ENCODE measurements at regions not wholly inside any gene's neighbourhood (a gene's known extent, or its start where the extent isn't known, plus 50 kb on each side); places are given as distances from the start of the nearest gene placed in this dataset.
A peak's percentile ranks its signal among the peaks of the same experiment; 100 is the strongest.

- Histone ChIP-seq H3K9me3 (replicated peaks; ENCODE audit: control insufficient read depth, low read depth, low read length) (no peaks in the 10 kb centered on the region), H3K4me1 (ENCODE audit: control insufficient read depth, insufficient read depth, low read length) (peaks cover 18% of the 10 kb centered on the region), H3K36me3 (ENCODE audit: control insufficient read depth, insufficient read depth, low read length) (no peaks in the 10 kb centered on the region), H3K27me3 (ENCODE audit: control insufficient read depth, insufficient read depth, low read length) (no peaks in the 10 kb centered on the region), H3K4me3 (ENCODE audit: low read length) (no peak overlapping the region), H3K27ac (ENCODE audit: low read length) (no peak overlapping the region)
- WGBS (ENCODE audit: insufficient coverage) = 70% methylated on average over 3 of the region's 7 CpGs
- no peak for DNase-seq
Measured at GRCh38 chr2:8525236-8525581, 156.6 kb upstream of the ID2 start.

GRCh38 chr2:8525582-8526402 lies 156.1 kb upstream of the ID2 start:
- H3K4me3 ChIP-seq (ENCODE audit: low read length) = no peak overlapping the region
- H3K9me3 ChIP-seq (replicated peaks; ENCODE audit: control insufficient read depth, low read depth, low read length) = peaks cover 1% of the 10 kb centered on the region
- 18% methylated on average over 9 of the region's 14 CpGs for WGBS (ENCODE audit: insufficient coverage)
- H3K4me1 ChIP-seq (ENCODE audit: control insufficient read depth, insufficient read depth, low read length) = peaks cover 18% of the 10 kb centered on the region
- no peaks in the 10 kb centered on the region for H3K27me3 ChIP-seq (ENCODE audit: control insufficient read depth, insufficient read depth, low read length)
- peak; percentile 86 for DNase-seq
- H3K27ac ChIP-seq (ENCODE audit: low read length) = no peak overlapping the region
- no peaks in the 10 kb centered on the region for H3K36me3 ChIP-seq (ENCODE audit: control insufficient read depth, insufficient read depth, low read length)

GRCh38 chr2:8526403-8526696 lies 155.5 kb upstream of the ID2 start:
- no CpG with 5 or more reads among the region's 3 CpGs for WGBS (ENCODE audit: insufficient coverage)
- Histone ChIP-seq H3K36me3 (ENCODE audit: control insufficient read depth, insufficient read depth, low read length) (no peaks in the 10 kb centered on the region), H3K9me3 (replicated peaks; ENCODE audit: control insufficient read depth, low read depth, low read length) (peaks cover 7% of the 10 kb centered on the region), H3K4me3 (ENCODE audit: low read length) (no peak overlapping the region), H3K27me3 (ENCODE audit: control insufficient read depth, insufficient read depth, low read length) (no peaks in the 10 kb centered on the region), H3K4me1 (ENCODE audit: control insufficient read depth, insufficient read depth, low read length) (peaks cover 18% of the 10 kb centered on the region), H3K27ac (ENCODE audit: low read length) (no peak overlapping the region)
- no peak for DNase-seq

GRCh38 chr2:8527031-8527430 lies 154.8 kb upstream of the ID2 start:
- no peak overlapping the region for H3K27ac ChIP-seq (ENCODE audit: low read length)
- 64% methylated on average over 4 of the region's 4 CpGs for WGBS (ENCODE audit: insufficient coverage)
- no peak for DNase-seq

GRCh38 chr2:8527676-8528075 lies 154.2 kb upstream of the ID2 start:
- no CpG with 5 or more reads among the region's 4 CpGs for WGBS (ENCODE audit: insufficient coverage)
- H3K27me3 ChIP-seq (ENCODE audit: control insufficient read depth, insufficient read depth, low read length) = no peaks in the 10 kb centered on the region
- no peak overlapping the region for H3K27ac ChIP-seq (ENCODE audit: low read length)
- H3K36me3 ChIP-seq (ENCODE audit: control insufficient read depth, insufficient read depth, low read length) = no peaks in the 10 kb centered on the region
- peaks cover 10% of the 10 kb centered on the region for H3K9me3 ChIP-seq (replicated peaks; ENCODE audit: control insufficient read depth, low read depth, low read length)
- peaks cover 15% of the 10 kb centered on the region for H3K4me1 ChIP-seq (ENCODE audit: control insufficient read depth, insufficient read depth, low read length)
- no peak overlapping the region for H3K4me3 ChIP-seq (ENCODE audit: low read length)
- DNase-seq = no peak

More at GRCh38 chr2:8527031-8527430, 154.8 kb upstream of the ID2 start:
- Histone ChIP-seq H3K4me1 (ENCODE audit: control insufficient read depth, insufficient read depth, low read length) (peaks cover 18% of the 10 kb centered on the region), H3K27me3 (ENCODE audit: control insufficient read depth, insufficient read depth, low read length) (no peaks in the 10 kb centered on the region), H3K9me3 (replicated peaks; ENCODE audit: control insufficient read depth, low read depth, low read length) (peaks cover 10% of the 10 kb centered on the region), H3K4me3 (ENCODE audit: low read length) (no peak overlapping the region), H3K36me3 (ENCODE audit: control insufficient read depth, insufficient read depth, low read length) (no peaks in the 10 kb centered on the region)

GRCh38 chr2:8528863-8529262 lies 153.0 kb upstream of the ID2 start:
- no peaks in the 10 kb centered on the region for H3K36me3 ChIP-seq (ENCODE audit: control insufficient read depth, insufficient read depth, low read length)
- no peak overlapping the region for H3K27ac ChIP-seq (ENCODE audit: low read length)
- H3K27me3 ChIP-seq (ENCODE audit: control insufficient read depth, insufficient read depth, low read length) = no peaks in the 10 kb centered on the region
- DNase-seq = no peak
- H3K4me3 ChIP-seq (ENCODE audit: low read length) = no peak overlapping the region
- 100% methylated on average over 1 of the region's 3 CpGs for WGBS (ENCODE audit: insufficient coverage)
- peaks cover 10% of the 10 kb centered on the region for H3K9me3 ChIP-seq (replicated peaks; ENCODE audit: control insufficient read depth, low read depth, low read length)
- peaks cover 15% of the 10 kb centered on the region for H3K4me1 ChIP-seq (ENCODE audit: control insufficient read depth, insufficient read depth, low read length)

GRCh38 chr2:8529706-8530277 lies 152.1 kb upstream of the ID2 start:
- 79% methylated on average over 5 of the region's 6 CpGs for WGBS (ENCODE audit: insufficient coverage)

GRCh38 chr2:8531481-8531880 lies 150.4 kb upstream of the ID2 start:
- Histone ChIP-seq H3K4me3 (ENCODE audit: low read length) (no peak overlapping the region), H3K27ac (ENCODE audit: low read length) (no peak overlapping the region), H3K9me3 (replicated peaks; ENCODE audit: control insufficient read depth, low read depth, low read length) (peaks cover 10% of the 10 kb centered on the region), H3K4me1 (ENCODE audit: control insufficient read depth, insufficient read depth, low read length) (peaks cover 27% of the 10 kb centered on the region), H3K36me3 (ENCODE audit: control insufficient read depth, insufficient read depth, low read length) (no peaks in the 10 kb centered on the region), H3K27me3 (ENCODE audit: control insufficient read depth, insufficient read depth, low read length) (no peaks in the 10 kb centered on the region)
- no CpG with 5 or more reads among the region's 1 CpG for WGBS (ENCODE audit: insufficient coverage)
- DNase-seq = no peak

More at GRCh38 chr2:8529706-8530277, 152.1 kb upstream of the ID2 start:
- H3K4me1 ChIP-seq (ENCODE audit: control insufficient read depth, insufficient read depth, low read length) = peaks cover 22% of the 10 kb centered on the region
- H3K9me3 ChIP-seq (replicated peaks; ENCODE audit: control insufficient read depth, low read depth, low read length) = peaks cover 10% of the 10 kb centered on the region
- H3K36me3 ChIP-seq (ENCODE audit: control insufficient read depth, insufficient read depth, low read length) = no peaks in the 10 kb centered on the region
- no peak overlapping the region for H3K4me3 ChIP-seq (ENCODE audit: low read length)
- H3K27me3 ChIP-seq (ENCODE audit: control insufficient read depth, insufficient read depth, low read length) = no peaks in the 10 kb centered on the region
- no peak overlapping the region for H3K27ac ChIP-seq (ENCODE audit: low read length)
- no peak for DNase-seq

- peaks cover 10% of the 10 kb centered on the region for H3K9me3 ChIP-seq (replicated peaks; ENCODE audit: control insufficient read depth, low read depth, low read length)
- no peak overlapping the region for H3K4me3 ChIP-seq (ENCODE audit: low read length)
- no peaks in the 10 kb centered on the region for H3K27me3 ChIP-seq (ENCODE audit: control insufficient read depth, insufficient read depth, low read length)
- peaks cover 32% of the 10 kb centered on the region for H3K4me1 ChIP-seq (ENCODE audit: control insufficient read depth, insufficient read depth, low read length)
- 83% methylated on average over 1 of the region's 5 CpGs for WGBS (ENCODE audit: insufficient coverage)
- no peak for DNase-seq
- no peaks in the 10 kb centered on the region for H3K36me3 ChIP-seq (ENCODE audit: control insufficient read depth, insufficient read depth, low read length)
- no peak overlapping the region for H3K27ac ChIP-seq (ENCODE audit: low read length)
Measured at GRCh38 chr2:8532438-8532837, 149.4 kb upstream of the ID2 start.

GRCh38 chr2:8533923-8534322 lies 147.9 kb upstream of the ID2 start:
- Histone ChIP-seq H3K4me1 (ENCODE audit: control insufficient read depth, insufficient read depth, low read length) (peaks cover 41% of the 10 kb centered on the region), H3K27me3 (ENCODE audit: control insufficient read depth, insufficient read depth, low read length) (peaks cover 2% of the 10 kb centered on the region), H3K27ac (ENCODE audit: low read length) (peak overlapping the region; percentile 42), H3K36me3 (ENCODE audit: control insufficient read depth, insufficient read depth, low read length) (no peaks in the 10 kb centered on the region), H3K9me3 (replicated peaks; ENCODE audit: control insufficient read depth, low read depth, low read length) (peaks cover 10% of the 10 kb centered on the region), H3K4me3 (ENCODE audit: low read length) (no peak overlapping the region)
- 94% methylated on average over 3 of the region's 8 CpGs for WGBS (ENCODE audit: insufficient coverage)
- no peak for DNase-seq

All from muscle of leg (tissue), 3 donors.